ENCODE measurements at regions not wholly inside any gene's neighbourhood (a gene's known extent, or its start where the extent isn't known, plus 50 kb on each side); places are given as distances from the start of the nearest gene placed in this dataset.
A peak's percentile ranks its signal among the peaks of the same experiment; 100 is the strongest.

DNA sequence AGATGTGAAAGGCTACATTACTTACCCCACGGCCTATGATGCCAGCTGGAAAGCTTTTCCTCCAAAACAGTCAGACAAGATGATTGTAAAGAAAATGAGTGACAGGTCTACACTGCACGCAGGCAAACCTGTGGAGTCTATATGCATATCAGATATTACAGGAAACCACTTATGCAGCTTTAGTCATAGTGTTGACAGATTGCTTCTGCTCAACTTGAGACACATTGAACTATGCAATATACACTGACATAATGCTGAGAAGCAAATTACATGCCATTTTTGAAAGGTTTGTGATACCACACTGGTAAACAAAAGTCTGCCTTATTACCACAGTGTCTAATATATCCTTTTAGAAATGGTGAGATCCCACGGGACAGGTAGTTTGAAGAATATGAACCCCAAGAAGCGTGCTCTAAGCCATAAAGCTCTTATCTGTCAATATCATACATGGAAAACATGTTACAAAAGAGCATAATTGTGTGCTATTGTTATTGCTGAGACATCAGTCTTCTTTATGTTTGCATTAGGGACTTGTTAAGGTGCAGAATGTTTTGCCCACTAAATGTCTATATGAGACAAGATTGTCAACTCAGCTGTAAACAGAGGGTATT, 1835.8 kb upstream of the TENM3 start:
- H3K4me3 ChIP-seq (ENCODE audit: low read length) = no peak overlapping the region
- 90% methylated on average over 2 of the region's 4 CpGs for WGBS (ENCODE audit: insufficient coverage, low lambda C conversion rate)
- no peaks in the 10 kb centered on the region for H3K4me1 ChIP-seq (ENCODE audit: control insufficient read depth, insufficient read depth, low read length)
- H3K27ac ChIP-seq (ENCODE audit: low read length) = no peak overlapping the region
- no peaks in the 10 kb centered on the region for H3K36me3 ChIP-seq (ENCODE audit: control insufficient read depth, insufficient read depth, low read length)
- H3K27me3 ChIP-seq (ENCODE audit: control insufficient read depth, insufficient read depth, low read length) = no peaks in the 10 kb centered on the region
- no peaks in the 10 kb centered on the region for H3K9me3 ChIP-seq (ENCODE audit: control insufficient read depth, low read depth, low read length)
- DNase-seq = no peak

DNA sequence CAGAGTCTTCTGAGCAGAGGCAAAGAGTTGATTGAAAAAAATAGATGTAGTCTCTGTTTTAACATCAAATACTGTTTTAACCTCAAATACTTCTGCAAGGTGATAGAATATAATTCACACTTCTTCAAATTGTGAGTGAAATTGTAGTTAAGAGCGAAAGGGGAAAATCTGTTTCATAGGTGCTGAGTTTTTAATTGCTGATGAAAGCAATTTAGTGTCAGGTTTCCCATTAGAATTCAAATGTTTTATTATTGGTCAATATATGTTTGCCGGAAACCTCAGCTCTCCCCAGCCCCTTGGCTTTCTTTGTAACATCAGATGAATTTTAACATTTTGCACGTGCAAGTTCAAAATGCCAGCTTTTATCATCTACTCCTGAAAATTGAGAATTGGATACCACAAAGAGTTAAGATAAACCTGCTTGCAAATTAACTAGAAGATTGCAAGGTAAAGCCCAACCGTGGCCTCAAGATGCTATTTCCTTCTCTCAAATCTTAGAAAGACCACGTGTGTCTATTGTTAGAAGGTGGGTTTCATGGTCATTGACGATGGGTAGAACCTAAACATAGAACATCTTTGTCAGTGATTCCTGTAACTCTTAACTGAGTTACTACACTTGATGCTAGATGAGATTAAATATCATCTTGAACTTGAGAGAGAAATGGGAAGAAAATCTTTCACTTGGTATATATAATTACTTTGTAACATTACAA, 1824.2 kb upstream of the TENM3 start:
- Histone ChIP-seq H3K4me3 (ENCODE audit: low read length) (no peak overlapping the region), H3K9me3 (ENCODE audit: control insufficient read depth, low read depth, low read length) (no peaks in the 10 kb centered on the region), H3K27ac (ENCODE audit: low read length) (no peak overlapping the region), H3K36me3 (ENCODE audit: control insufficient read depth, insufficient read depth, low read length) (no peaks in the 10 kb centered on the region), H3K27me3 (ENCODE audit: control insufficient read depth, insufficient read depth, low read length) (no peaks in the 10 kb centered on the region), H3K4me1 (ENCODE audit: control insufficient read depth, insufficient read depth, low read length) (no peaks in the 10 kb centered on the region)
- 67% methylated on average over 1 of the region's 6 CpGs for WGBS (ENCODE audit: insufficient coverage, low lambda C conversion rate)
- DNase-seq = no peak

DNA sequence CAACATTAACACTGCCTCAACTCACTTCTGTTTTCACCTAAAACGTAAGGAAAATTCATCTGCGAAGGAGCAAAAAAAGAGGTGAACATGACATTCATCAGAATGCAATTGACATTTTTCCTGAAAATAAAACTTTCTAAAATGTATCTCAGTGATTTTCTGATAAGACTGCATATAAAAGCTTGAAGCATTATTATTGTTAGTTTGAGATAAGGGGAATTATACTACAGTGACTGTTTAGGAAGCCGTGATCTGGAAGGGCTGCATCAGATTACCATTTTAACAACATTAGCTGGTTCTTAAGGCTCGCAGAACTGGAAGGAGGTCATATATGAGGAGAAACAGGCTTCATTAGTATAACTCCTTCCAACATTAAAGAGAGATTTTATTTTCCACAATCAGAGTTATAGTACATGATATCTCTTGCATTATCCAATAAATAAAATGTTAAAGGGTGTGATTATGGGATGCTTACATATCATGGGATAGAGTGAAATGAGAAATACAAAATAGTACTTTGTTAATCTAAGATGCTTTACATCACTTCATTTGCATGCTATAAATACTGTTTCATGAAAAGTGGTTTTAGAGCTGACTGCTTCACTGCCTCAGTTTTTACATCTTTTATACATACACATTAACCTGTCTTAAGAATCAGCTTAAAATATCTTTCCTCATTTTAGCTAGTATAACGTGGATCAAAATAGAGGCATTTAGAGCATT, 1820.1 kb upstream of the TENM3 start:
- no peak for DNase-seq
- 78% methylated on average over 4 of the region's 5 CpGs for WGBS (ENCODE audit: insufficient coverage, low lambda C conversion rate)
- H3K27ac ChIP-seq (ENCODE audit: low read length) = no peak overlapping the region
- H3K27me3 ChIP-seq (ENCODE audit: control insufficient read depth, insufficient read depth, low read length) = no peaks in the 10 kb centered on the region
- H3K9me3 ChIP-seq (ENCODE audit: control insufficient read depth, low read depth, low read length) = no peaks in the 10 kb centered on the region
- no peaks in the 10 kb centered on the region for H3K4me1 ChIP-seq (ENCODE audit: control insufficient read depth, insufficient read depth, low read length)
- no peaks in the 10 kb centered on the region for H3K36me3 ChIP-seq (ENCODE audit: control insufficient read depth, insufficient read depth, low read length)
- H3K4me3 ChIP-seq (ENCODE audit: low read length) = no peak overlapping the region

GRCh38 chr4:180423712-180424057, 1819.5 kb upstream of the TENM3 start:
- Histone ChIP-seq H3K4me3 (ENCODE audit: low read length) (no peak overlapping the region), H3K9me3 (ENCODE audit: control insufficient read depth, low read depth, low read length) (no peaks in the 10 kb centered on the region), H3K36me3 (ENCODE audit: control insufficient read depth, insufficient read depth, low read length) (no peaks in the 10 kb centered on the region), H3K27ac (ENCODE audit: low read length) (no peak overlapping the region), H3K27me3 (ENCODE audit: control insufficient read depth, insufficient read depth, low read length) (no peaks in the 10 kb centered on the region), H3K4me1 (ENCODE audit: control insufficient read depth, insufficient read depth, low read length) (no peaks in the 10 kb centered on the region)
- peak in 1 of 2 donors; percentile 2 for DNase-seq
- no CpG with 5 or more reads among the region's 4 CpGs for WGBS (ENCODE audit: insufficient coverage, low lambda C conversion rate)

DNA sequence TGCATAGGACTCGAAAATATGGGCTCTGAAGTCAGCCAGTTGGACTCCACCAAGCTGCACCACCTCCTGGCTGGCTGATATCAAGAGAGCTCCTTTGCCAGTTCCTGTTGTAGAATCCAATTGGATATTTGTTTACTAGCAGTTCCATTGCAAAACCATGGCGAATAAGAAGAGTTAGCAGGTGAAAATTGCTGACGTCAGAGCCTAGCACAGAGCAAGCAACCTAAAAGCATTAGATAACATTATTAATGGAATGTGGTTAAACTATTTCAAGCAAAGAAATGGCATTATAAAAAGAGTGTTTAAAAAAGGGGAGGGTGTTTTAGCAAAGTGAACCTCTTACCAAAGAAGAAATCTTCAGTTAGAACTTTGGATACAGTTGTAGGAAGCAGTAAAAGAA, 1816.3 kb upstream of the TENM3 start:
- no peaks in the 10 kb centered on the region for H3K36me3 ChIP-seq (ENCODE audit: control insufficient read depth, insufficient read depth, low read length)
- 100% methylated on average over 1 of the region's 3 CpGs for WGBS (ENCODE audit: insufficient coverage, low lambda C conversion rate)

DNA sequence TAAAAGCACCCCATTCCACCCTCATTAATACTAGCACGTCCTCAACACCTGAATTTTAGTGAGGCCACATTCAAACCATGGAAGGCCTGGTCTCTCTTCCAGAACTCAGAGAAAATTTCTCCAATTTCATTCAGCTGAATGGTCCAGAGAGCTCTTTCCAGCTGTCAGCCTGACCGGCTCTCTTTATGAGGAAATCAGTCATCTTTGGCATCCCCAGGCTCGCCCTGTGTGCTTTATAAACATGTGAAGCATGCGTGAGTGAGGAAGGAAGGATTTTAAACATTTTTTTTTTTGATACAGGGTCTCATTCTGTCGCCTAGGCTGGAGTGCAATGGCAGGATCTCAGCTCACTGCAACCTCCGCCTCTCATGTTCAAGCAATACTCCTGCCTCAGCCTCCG, 1812.9 kb upstream of the TENM3 start:
- no peaks in the 10 kb centered on the region for H3K4me1 ChIP-seq (ENCODE audit: control insufficient read depth, insufficient read depth, low read length)
- no peaks in the 10 kb centered on the region for H3K36me3 ChIP-seq (ENCODE audit: control insufficient read depth, insufficient read depth, low read length)
- 20% methylated on average over 1 of the region's 7 CpGs for WGBS (ENCODE audit: insufficient coverage, low lambda C conversion rate)
- no peak for DNase-seq
- H3K4me3 ChIP-seq (ENCODE audit: low read length) = no peak overlapping the region
- no peak overlapping the region for H3K27ac ChIP-seq (ENCODE audit: low read length)
- H3K27me3 ChIP-seq (ENCODE audit: control insufficient read depth, insufficient read depth, low read length) = no peaks in the 10 kb centered on the region
- H3K9me3 ChIP-seq (ENCODE audit: control insufficient read depth, low read depth, low read length) = no peaks in the 10 kb centered on the region

More for the DNA sequence above, 1816.3 kb upstream of the TENM3 start:
- H3K4me3 ChIP-seq (ENCODE audit: low read length) = no peak overlapping the region
- no peaks in the 10 kb centered on the region for H3K4me1 ChIP-seq (ENCODE audit: control insufficient read depth, insufficient read depth, low read length)
- no peaks in the 10 kb centered on the region for H3K27me3 ChIP-seq (ENCODE audit: control insufficient read depth, insufficient read depth, low read length)
- H3K9me3 ChIP-seq (ENCODE audit: control insufficient read depth, low read depth, low read length) = no peaks in the 10 kb centered on the region
- H3K27ac ChIP-seq (ENCODE audit: low read length) = no peak overlapping the region
- no peak for DNase-seq

GRCh38 chr4:180434131-180434895, 1808.9 kb upstream of the TENM3 start:
- Histone ChIP-seq H3K27me3 (ENCODE audit: control insufficient read depth, insufficient read depth, low read length) (no peaks in the 10 kb centered on the region), H3K9me3 (ENCODE audit: control insufficient read depth, low read depth, low read length) (no peaks in the 10 kb centered on the region), H3K4me1 (ENCODE audit: control insufficient read depth, insufficient read depth, low read length) (no peaks in the 10 kb centered on the region), H3K36me3 (ENCODE audit: control insufficient read depth, insufficient read depth, low read length) (no peaks in the 10 kb centered on the region), H3K27ac (ENCODE audit: low read length) (no peak overlapping the region), H3K4me3 (ENCODE audit: low read length) (no peak overlapping the region)
- no peak for DNase-seq
- WGBS (ENCODE audit: insufficient coverage, low lambda C conversion rate) = no CpG with 5 or more reads among the region's 3 CpGs

DNA sequence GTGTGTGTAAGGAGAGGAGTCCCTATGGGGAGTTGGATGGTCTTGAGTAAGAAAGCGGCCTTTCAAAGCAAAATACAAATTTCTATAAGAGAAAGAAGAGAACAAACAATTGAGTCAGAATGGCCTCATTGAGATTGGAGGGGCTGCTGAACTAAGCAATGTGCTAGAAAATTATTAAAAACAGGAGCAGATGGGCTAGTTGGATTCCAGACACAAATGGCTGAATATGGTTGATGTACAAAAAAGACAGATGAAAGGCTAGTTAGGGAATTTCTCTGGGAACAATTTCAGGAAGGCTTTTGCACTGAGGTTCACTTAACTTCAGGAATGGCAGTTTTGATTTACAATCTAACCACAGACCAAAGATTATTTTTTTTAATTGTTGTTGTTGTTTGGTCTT, 1806.8 kb upstream of the TENM3 start:
- Histone ChIP-seq H3K9me3 (ENCODE audit: control insufficient read depth, low read depth, low read length) (no peaks in the 10 kb centered on the region), H3K4me3 (ENCODE audit: low read length) (no peak overlapping the region), H3K27me3 (ENCODE audit: control insufficient read depth, insufficient read depth, low read length) (no peaks in the 10 kb centered on the region), H3K36me3 (ENCODE audit: control insufficient read depth, insufficient read depth, low read length) (no peaks in the 10 kb centered on the region), H3K27ac (ENCODE audit: low read length) (no peak overlapping the region), H3K4me1 (ENCODE audit: control insufficient read depth, insufficient read depth, low read length) (no peaks in the 10 kb centered on the region)
- no peak for DNase-seq
- no CpG with 5 or more reads among the region's 1 CpG for WGBS (ENCODE audit: insufficient coverage, low lambda C conversion rate)

- Histone ChIP-seq H3K4me1 (ENCODE audit: control insufficient read depth, insufficient read depth, low read length) (no peaks in the 10 kb centered on the region), H3K4me3 (ENCODE audit: low read length) (no peak overlapping the region), H3K27ac (ENCODE audit: low read length) (no peak overlapping the region), H3K27me3 (ENCODE audit: control insufficient read depth, insufficient read depth, low read length) (no peaks in the 10 kb centered on the region), H3K36me3 (ENCODE audit: control insufficient read depth, insufficient read depth, low read length) (no peaks in the 10 kb centered on the region), H3K9me3 (ENCODE audit: control insufficient read depth, low read depth, low read length) (no peaks in the 10 kb centered on the region)
- no peak for DNase-seq
- WGBS (ENCODE audit: insufficient coverage, low lambda C conversion rate) = no CpG with 5 or more reads among the region's 5 CpGs
These were observed 1805.6 kb upstream of the TENM3 start for GRCh38 chr4:180437601-180438000.

GRCh38 chr4:180448306-180448705, 1794.9 kb upstream of the TENM3 start:
- H3K27ac ChIP-seq (ENCODE audit: low read length) = no peak overlapping the region
- H3K9me3 ChIP-seq (ENCODE audit: control insufficient read depth, low read depth, low read length) = no peaks in the 10 kb centered on the region
- no peaks in the 10 kb centered on the region for H3K4me1 ChIP-seq (ENCODE audit: control insufficient read depth, insufficient read depth, low read length)
- no peaks in the 10 kb centered on the region for H3K36me3 ChIP-seq (ENCODE audit: control insufficient read depth, insufficient read depth, low read length)
- no peak overlapping the region for H3K4me3 ChIP-seq (ENCODE audit: low read length)
- H3K27me3 ChIP-seq (ENCODE audit: control insufficient read depth, insufficient read depth, low read length) = no peaks in the 10 kb centered on the region
- DNase-seq = no peak
- 100% methylated on average over 1 of the region's 1 CpG for WGBS (ENCODE audit: insufficient coverage, low lambda C conversion rate)
